ENCODE measurements at regions not wholly inside any gene's neighbourhood (a gene's known extent, or its start where the extent isn't known, plus 50 kb on each side); places are given as distances from the start of the nearest gene placed in this dataset.

DNA sequence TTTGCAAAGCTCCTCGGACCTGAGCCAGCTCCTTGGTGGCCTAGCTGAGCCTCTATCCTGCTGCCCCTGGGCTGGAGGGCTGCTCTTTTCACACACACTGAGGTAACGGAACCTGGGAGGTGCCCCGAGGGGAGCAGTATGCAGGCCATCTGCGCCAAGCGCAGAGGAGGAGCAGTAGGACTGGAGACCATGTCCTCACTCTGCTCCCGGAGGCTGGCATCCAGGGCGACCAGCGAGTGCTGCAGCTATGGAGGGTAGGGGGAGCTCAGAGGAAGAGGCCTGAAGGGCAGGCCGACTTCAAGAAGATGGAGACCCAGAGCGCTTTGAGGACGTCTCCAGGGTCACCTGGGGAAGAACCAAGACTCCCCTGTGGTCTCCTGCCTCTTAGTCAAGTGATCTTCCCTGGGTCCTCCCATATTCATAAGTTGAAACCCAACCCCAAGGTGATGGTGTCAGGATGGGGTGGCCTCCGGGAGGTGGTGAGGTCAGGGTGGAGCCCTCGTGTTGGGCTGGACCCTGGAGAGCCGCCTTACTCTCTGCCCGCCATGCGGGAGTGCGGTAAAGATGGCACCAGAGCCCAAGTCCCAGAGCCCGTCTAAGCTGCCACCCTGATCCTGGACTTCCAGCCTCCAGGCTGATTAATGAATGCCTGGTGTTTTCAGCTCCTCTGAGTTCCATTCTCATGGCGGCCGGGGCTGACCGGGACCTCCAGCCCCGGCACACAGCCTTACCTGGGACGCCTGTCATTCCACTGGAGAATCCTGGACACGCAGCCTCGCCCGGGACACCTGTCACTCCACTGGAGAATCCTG is 160.7 kb downstream of the NDUFA10 start:
- DNase-seq, result no peak

DNA sequence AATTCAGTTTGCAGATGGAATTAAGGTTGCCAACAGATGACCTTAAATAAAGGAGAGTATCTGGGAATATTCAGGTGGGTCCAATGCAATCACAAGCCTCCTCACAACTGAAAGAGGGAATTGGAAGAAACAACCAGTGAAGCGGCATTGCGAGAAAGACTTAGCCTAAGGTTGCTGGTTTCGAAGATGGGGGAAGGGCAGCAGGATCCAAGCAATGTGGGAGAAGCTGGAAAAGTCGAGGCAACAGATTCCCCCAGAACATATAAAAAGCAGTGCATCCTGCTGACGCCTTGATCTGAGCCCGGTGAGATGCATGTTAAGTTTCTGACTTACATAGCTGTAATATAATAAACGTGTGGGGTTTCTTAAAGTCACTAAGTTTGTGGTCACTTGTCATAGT is 162.5 kb downstream of the NDUFA10 start:
- DNase-seq, result no peak

DNA sequence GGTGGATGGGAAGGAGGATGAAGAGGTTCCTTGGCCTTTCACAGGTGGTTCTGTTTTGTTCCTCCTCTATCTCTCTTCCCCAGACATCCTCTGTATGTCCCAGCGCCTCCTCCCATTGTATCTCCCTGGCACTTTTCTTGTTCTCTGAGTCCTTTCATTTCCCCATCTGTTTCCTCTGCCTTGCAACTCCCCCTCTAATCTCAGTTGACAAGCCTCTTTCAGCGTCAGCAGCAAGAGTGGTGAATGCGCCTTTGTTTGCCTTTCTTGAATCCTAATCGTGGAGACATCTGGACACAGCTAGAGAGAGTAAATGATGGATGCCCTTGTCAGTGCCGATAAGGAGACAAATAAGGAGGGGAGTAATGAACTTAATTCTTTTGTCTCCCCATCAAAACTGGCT is 167.0 kb downstream of the NDUFA10 start:
- peak; percentile 75 for DNase-seq

DNA sequence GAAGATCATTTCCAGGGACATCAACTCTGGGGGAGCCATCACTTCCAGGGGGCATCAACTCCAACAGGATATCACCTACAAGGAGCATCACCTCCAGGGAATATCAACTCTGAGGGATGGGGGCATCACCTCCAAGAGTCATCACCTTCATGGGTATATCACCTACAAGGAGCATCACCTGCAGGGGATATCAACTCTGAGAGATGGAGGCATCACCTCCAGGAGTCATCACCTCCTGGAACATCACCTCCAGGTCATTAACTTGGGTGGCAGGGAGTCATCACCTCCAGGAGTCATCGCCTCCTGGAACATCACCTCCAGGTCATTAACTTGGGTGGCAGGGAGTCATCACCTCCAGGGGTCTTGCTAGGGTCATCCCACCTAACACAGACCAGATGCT is 167.6 kb downstream of the NDUFA10 start:
- DNase-seq, result no peak

DNA sequence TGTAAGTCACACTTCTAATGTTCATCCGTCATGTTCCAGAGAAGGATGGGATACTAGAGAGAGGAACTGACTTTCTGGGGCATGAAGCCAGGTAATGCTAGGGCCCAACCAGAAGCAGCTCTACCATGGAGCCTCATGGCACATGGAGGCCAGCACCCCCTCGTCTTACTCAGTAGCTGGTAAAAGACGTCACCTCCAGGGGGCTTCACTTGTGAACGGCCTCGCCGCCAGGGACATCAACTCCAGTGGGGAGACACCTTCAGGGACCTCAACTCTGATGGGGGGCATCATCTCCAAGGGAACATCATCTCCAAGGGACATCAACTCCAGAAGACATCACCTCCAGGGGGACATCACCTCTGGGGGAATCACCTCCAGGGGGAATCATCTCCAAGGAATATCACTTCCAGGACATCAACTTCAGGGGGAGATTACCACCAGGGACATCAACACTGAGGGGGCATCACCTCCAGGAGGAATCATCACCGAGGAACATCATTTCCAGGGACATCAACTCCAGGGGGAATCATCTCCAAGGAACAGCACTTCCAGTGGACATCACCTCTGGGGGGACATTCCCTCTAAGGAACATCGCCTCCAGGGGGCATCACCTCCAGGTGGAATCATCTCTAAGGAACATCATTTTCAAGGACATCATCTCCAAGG is 168.4 kb downstream of the NDUFA10 start:
- DNase-seq, result no peak

DNA sequence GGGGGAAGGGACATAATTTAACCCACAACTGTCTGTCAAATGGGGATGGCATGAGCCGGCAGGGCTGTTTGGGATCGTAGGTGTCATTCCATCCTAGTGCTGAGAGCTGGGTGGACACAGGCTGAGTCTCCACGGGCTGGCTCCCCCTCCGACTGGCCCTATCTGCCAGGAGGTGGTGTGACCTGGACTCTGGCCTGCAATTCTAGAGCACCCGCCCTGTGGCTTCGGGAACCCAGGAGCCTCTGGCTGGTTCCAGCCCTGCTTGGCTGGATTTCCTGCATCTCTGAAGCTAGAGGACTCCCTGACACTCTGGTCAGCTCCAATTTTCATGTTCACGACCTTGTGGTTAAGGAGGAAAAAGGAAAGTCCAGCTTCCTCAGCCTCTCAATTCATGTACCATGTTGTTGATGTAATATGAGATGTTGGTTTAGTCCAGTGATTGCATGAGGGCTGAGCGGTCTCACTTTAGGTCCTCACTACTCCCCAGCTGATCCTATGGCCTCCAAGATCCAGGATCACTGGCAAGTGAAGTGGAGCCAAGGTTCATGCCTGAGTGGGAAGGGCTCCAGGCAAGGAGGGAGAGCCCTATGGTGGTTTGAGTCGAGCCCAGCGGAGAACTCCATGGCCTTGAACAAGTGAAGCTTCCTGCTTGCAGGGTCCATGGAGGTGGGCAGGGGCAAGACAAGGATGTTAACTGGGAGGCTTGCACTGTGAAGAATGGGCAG is 169.1 kb downstream of the NDUFA10 start:
- no peak for DNase-seq

DNA sequence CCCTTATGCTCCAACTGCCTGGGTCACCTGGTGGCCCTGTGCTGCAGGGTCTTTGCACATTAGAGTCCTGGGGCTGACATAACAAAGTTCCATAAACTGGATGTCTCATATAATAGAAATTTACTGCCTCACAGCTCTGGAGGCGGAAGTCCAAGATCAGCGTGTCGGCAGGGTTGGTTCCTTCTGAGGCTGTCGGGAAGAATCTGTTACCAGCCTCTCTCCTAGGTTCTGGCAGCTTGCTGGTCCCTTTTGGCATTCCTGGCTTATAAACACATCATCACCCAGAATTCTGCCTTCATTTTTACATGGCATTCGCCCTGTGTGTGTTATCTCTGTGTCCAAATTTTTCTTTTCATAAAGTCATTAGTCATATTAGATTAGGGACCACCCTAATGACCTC is 170.5 kb downstream of the NDUFA10 start:
- DNase-seq, result no peak

DNA sequence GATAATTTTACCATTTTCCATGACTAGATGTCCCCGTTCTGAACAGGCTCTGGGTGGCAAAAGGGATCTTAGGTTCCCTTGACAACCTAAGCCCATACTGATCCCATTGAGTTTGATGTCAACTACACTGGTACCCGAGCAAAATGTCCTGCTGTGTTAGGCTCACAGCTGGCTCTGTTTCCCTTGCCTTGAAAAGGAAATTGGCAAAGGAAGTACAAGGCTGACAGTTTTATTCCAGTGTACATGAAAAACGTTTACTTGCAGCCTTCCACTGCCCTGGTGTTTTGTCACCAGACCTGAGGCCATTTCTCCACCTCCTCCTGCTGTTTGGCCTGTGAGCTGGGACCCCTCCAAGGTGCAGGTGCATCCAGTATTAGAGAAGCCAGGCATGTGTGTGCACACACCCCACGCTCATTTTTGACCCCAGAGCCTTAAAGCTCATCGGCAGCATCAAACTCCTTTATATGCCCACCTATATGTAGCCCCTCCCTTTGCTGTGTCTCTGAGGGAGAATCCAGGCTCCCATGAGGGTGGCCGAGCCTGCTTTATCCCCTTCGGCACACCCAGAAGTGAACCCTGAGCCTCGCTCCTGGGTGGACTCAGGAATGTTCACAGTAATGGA is 171.3 kb downstream of the NDUFA10 start:
- no peak for DNase-seq

DNA sequence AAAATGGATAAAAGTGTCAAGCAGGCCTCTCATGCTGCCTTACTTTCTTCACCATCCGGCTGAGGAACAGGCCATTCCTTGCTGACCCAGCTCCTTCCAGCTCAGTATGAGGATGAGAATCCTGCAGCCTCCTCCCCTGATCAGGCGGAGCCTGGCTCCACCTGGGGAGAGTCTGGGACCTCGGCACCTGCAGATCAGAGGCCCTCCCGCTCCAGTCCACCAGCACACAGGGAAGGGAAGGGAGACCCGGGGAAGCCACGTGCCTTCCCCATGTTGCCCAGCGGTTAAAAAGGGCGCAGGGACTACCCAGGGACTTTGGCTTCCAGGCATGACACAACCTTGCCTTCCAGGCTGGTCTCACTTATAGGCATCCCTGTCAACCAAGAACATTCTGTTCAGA is 172.0 kb downstream of the NDUFA10 start:
- no peak for DNase-seq

DNA sequence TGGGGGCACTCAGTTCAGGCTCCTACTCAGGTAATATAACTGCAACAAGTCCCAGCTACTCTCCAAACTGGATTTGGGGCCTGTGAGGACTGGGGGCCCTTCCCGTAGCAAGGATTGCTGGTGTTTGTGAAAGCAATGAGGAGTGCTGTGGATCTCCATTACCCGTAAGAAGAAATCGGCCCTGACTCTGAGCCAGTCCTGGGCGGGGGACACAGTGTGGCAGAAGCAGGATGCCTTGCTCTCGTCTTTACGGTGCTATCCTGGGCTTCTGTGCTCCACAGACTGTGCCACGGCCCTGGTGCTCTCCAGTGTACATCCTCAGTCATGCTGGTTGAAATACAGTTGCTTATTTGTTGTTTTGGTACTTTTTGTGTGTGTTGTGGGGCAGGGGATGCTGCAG is 172.9 kb downstream of the NDUFA10 start:
- no peak for DNase-seq

DNA sequence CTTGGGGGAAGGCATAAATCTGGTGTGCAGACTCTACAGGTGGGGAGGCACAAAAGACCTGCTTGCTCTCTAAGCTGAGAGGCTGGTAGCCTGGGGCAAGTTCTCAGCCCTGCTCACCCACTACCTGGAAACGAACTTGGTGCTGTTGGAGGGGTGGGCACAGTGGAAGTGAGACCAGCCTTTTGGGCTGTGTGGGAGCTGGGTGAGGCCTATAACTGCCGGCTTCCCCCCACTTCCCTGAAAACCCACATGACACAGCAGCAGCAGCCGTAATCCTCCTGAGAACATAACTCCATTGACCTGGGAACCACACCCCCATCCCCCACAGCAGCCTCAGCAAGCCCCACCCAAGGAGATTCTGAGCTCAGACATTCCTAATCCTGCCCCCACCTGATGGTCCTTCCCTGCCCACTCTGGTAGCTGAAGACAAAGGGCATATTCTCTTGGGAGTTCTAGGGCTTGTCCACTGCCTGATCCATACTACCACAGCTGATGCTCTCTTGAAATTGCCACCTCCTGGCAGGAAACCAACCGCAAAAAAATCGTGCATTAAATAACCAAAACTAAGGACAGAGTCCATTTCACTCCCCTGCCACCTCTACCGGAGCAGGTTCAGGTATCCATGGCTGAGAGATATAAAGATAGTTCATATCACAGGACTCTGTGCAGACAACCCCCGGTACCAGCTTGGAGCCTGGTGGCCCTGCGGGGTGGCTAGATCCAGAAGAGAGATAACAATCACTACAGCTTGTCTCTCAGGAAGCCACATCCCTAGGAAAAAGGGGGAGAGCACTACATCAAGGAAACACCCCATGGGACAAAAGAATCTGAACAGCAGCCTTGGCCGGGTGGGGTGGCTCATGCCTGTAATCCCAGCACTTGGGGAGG is 178.1 kb downstream of the NDUFA10 start:
- DNase-seq, result no peak

DNA sequence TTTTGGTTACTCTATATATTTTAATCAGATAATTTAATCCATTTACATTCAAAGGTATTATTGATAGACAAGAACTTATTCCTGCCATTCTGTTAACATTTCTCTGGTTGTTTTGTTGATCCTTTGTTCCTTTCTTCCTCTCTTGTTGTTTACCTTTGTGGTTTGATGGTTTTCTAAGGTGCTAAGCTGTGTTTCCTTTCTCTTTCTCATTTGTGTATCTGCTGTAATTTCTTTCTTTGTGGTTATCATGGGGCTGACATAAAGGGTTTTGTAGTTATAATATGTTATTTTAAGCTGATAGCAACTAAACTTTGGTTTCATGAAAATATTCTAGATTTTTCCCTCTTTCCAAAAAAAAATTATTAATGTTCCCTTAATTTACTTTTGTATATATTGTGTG is 179.2 kb downstream of the NDUFA10 start:
- no peak for DNase-seq

DNA sequence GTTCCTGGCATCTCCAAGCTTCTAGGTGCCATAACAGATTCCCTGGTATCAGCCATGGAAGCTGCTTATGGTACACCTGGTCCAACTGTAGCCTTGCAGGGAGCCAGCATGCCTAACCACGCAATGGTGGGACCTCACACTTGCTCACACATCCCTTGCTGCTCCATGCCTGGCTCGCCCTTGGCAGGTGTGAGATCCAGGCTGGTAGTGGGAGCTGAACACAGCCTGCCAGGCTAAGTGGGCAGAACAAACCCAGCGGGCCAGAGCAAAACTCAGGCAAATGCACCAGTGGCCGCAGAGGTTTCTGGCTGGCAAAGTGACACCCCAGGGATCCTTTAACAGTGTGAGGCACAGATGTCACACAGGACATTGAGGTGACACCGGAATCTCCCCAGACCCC is 185.8 kb downstream of the NDUFA10 start:
- no peak for DNase-seq

DNA sequence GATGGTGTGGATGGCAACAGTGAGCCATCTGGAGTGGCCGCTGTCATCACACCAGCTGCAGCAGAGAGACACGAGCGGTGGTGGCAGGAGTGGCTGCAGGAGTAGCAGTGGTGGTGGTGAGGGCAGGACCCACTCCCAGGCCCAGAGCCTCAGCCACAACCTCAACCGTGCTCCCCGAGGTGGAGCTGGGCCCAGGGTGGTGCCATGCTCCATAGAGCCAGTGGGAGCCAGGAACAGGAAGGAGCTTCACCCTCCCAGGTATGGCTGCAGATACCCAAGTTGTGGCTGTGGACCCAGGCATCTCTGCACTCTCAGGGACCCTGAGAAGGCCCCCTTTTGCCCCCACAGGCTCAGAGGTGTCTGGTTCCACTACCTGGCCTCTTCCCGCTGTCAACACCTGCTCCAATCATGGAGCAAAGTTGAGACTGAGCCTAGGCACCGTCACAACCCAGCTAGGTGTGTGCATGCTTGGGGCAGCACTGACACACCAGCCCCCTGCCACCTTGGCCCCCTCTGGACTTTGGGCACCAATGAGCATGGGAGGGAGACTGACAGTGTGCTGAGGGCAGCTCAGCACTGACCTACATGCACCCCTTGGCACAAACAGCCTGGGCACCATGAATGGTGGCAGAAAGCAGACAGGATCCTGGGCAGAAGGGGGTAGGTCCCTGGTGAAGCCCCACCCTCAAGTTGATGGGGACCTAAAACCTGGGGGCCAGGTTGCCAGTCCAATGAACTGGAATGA is 188.9 kb downstream of the NDUFA10 start:
- no peak for DNase-seq

DNA sequence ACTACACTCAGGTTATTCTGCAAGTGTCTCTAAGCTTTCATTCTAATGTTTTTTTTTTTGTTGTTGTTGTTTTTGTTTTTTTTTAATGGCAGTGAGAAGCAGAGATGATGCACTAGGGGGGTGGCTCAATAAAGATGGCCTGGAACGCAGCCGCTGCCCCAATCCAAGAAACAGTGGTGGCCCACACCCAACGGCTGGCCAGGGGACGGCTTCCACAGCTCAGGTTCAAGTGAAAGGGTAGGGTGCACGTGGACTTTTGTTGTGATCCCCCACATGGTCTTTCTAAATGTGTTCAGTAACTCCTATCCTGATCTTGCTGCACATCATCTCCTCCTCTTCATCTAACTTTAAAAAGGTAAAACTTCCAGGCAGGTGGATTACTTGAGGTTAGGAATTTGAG is 190.1 kb downstream of the NDUFA10 start:
- DNase-seq, result no peak

DNA sequence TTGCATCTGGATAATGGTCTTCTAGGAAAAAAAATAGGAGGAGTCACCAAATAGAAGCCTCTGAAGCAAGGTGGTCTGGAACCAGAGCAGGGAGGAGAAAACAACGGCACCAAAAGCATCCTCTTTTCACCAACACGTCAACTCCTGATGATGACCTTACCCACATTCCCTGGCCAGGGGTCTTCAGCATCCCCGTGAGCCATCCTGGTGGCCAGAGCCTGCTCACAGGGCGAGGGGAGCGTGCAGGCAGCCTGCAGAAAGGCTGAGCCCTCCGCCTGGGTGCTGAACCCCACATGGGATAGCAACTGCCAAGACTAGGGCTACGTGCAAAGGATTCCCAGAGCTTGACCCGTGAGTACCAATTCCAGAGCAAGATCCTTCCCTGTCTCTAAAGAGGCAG is 191.0 kb downstream of the NDUFA10 start:
- no peak for DNase-seq

DNA sequence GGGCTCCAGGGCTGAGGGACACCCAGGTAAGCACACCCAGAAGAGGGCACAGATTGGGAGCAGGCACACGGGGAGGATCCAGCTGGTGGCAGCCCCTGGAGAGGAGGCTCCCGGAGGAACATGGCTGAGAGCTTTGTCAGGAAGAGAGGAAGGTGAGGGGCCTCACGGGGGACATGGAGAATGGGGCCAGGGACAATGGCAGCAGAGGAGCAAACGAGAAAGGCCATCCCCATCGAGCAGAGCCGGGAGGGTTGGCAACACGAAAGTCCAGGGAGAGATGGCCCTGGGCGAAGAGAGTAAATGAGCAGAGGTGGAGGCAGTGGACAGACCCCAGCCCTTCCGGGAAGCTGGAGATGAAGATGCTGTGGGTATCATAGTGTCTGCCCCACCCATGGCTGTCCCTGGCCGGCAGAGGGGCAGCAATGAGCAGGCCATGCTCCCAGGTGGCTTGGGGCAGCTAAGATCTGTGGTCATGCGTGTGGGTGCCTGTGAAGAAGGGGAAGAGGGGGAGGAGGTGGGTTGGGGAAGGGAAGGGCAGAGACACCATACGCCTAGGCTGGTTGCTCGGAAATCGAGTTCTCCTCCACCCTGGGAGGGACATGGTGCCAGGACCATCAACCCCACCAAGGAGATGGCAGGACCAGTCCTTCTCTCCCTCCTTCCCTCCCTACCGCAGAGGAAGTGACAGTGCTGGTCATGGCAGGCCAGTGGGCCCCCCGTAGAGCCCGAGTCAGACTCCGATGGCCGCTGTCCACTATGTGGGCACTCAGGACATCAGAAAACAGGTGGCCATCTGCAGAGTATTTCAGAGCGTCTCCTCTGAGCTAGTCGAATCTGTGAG is 191.7 kb downstream of the NDUFA10 start:
- no peak for DNase-seq

DNA sequence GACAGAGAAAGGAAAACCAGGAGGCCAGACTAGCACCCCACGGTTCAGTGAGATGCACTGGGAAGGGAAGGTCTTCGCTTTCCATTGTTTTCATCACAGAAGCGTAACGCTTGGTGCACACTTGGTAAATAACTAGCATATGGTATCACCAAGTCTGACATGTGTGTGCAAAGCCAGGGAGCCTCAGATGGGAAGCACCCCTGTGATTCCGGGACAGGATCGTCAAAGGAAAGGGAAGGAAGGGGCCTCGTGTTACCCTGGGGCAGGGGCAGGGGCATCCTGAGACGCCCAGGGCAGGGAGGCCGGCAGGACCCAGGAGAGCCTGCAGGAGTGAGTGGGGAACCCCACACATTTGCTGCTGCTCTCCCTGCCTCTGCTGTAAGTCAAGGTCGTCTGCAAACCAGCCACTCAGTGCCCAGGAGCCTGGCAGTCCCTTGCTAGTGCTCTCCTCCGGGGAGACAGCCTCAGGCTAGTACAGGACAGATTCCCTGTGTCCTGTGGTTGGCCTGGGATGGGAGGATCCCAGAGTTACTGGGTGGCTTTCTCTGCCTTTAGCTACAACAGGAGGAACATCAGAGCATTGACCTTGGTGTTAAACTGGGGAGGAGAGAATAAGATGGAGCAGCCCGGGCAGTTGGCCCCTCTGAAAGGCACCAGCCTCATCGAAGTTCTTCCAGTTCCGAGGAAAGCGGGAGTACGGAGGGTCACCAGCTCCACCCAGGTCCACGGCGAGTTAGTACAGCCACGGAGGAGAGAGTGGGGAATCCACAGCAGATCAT is 192.5 kb downstream of the NDUFA10 start:
- no peak for DNase-seq

DNA sequence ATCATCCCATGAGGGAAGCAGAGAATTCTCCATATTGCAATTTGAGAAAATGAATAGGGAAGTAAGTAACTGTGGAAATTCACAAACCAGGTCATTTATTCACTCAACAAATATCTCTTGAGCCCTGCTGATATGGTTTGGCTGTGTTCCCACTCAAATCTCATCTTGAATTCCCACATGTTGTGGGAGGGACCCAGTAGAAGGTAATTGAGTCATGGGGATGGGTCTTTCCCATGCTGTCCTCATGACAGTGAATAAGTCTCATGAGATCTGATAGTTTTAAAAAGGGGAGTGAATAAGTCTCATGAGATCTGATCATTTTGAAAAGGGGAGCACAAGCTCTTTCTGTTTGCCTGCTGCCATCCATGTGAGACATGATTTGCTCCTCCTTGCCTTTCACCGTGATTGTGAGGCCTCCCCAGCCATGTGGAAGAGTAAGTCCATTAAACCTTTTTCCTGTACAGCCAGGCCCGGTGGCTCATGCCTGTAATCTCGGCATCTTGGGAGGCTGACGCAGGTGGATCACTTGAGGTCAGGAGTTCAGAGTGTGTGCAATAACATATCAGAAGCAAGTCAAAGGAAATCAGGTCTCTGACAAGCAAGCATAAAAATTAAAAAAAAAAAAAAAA is 193.2 kb downstream of the NDUFA10 start:
- DNase-seq, result peak; percentile 29

Data from retina (tissue), 1 donor.